Sciatic nerve (tissue), 2 donors: ENCODE measurements at regions not wholly inside any gene's neighbourhood (a gene's known extent, or its start where the extent isn't known, plus 50 kb on each side); places are given as distances from the start of the nearest gene placed in this dataset.

Experiments used
- ATAC-seq: fragments of 200-7000 bp; cut with Tn5 transposase; one replicate; pipeline ENCODE4 v1.9.1; 2020; ENCODE audit warnings: mild to moderate bottlenecking, moderate library complexity
- DNase-seq: peaks from one replicate; pipeline ENCODE4 v3.0.0-alpha.2; 2020; ENCODE audit warnings: low spot score
- intact Hi-C: fragments of 100-400 bp; cut with DNase I; formaldehyde crosslinking; loops from one replicate; pipeline ENCODE4 v1.14.2; 2022
- donor health status: DM: no; HTN: no; CAD: no.
- donor health status: DM: no; HTN: no; CAD: no.

GRCh38 chr3:18892047-18892446, 256.3 kb upstream of the KCNH8 start:
- no peak for ATAC-seq
- intact Hi-C loops: no loop called here
- DNase-seq: no peak

- no peak for DNase-seq
Observed at GRCh38 chr3:18891641-18892040, 256.7 kb upstream of the KCNH8 start.

DNA sequence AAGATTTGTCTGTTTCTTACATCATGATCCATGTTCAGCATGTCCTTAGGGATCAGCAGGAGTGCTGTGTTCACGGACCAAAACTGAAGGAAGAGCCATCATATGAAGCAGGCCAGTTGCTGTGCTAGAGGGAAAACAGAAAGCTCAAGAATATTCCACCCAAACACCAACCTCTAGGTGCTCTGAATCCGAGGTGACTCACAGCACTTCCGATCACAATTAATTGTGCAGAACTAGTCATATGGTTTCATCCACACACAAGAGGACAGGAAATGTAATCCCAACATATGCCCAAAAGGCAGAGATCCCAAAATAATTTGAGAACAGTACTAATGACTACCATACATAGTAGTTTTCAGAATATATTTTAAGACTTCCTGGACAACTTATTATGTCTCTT, 257.9 kb upstream of the KCNH8 start:
- no peak for ATAC-seq
- no peak for DNase-seq
- intact Hi-C loops: no loop called here

More at GRCh38 chr3:18891641-18892040, 256.7 kb upstream of the KCNH8 start:
- intact Hi-C loops: no loop called here
- no peak for ATAC-seq

DNA sequence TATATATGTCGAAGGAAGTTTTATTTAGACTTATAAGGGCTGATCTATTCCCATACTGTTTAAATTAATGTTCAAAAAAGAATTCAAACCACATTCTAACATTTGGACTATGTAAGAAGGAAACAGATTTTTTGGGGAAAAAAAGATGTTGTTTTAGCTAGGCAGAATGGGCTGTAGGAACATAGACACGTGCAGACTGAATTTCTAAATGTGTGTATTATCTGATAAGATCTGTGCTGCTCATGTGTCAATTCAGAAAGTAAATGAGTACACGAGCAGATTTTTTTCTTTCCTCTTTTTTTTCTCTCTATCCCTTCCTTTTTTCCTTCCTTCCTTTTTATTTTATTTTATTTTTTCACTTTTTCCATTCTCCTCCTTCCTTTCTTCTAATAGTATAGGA, 259.5 kb upstream of the KCNH8 start:
- no peak for ATAC-seq
- intact Hi-C loops: no loop called here
- no peak for DNase-seq

- ATAC-seq (no peak), DNase-seq (no peak)
- intact Hi-C loops: no loop called here
Observed at GRCh38 chr3:18888370-18888769, 259.9 kb upstream of the KCNH8 start.

GRCh38 chr3:18886331-18886730, 262.0 kb upstream of the KCNH8 start:
- ATAC-seq: no peak
- DNase-seq: no peak
- intact Hi-C loops: no loop called here

GRCh38 chr3:18885612-18886011, 262.7 kb upstream of the KCNH8 start:
- no peak for ATAC-seq
- DNase-seq: no peak

GRCh38 chr3:18883571-18883970, 264.7 kb upstream of the KCNH8 start:
- no peak for ATAC-seq
- intact Hi-C loops: no loop called here
- DNase-seq: no peak

More at GRCh38 chr3:18885612-18886011, 262.7 kb upstream of the KCNH8 start:
- intact Hi-C loops: no loop called here

DNA sequence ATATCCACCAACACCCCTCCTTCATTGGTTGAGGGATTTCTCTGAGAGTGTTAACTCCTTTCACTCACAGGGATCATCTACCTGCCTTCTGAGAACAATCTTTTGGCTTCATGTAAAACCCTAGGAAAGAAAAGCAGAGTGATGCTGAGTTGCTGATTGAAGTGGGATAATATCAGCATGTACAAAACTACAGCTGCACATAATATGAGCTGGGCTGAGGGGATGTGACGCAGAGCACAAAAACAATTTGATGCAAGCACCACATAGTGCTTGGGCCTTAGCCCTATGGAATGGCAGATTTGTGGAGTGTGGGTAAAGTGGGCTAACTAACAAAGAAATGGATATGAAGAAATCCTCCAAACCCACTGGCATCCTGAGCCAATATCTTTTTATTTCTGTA, 267.6 kb upstream of the KCNH8 start:
- intact Hi-C loops: no loop called here
- no peak for DNase-seq
- no peak for ATAC-seq

GRCh38 chr3:18872466-18872865, 275.8 kb upstream of the KCNH8 start:
- intact Hi-C loops: no loop called here
- ATAC-seq: no peak
- no peak for DNase-seq

DNA sequence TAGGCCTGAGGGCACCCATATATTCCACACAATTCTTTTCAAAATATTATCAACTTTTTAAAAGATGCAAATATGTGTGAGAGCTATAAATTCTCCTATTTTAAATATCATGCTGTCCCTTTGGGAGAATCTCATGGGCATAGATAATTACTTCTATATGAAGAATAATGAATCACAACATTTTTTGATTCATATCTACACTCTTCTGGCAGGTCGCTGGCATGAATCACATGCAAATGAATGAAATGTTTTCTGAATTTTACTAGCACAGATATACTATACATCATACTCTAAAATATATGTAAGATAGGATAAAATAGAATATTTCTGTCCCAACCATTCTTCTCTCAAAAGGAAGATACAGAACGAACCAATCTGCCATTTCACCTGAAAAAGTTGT, 277.7 kb upstream of the KCNH8 start:
- ATAC-seq (no peak), DNase-seq (no peak)
- intact Hi-C loops: no loop called here

DNA sequence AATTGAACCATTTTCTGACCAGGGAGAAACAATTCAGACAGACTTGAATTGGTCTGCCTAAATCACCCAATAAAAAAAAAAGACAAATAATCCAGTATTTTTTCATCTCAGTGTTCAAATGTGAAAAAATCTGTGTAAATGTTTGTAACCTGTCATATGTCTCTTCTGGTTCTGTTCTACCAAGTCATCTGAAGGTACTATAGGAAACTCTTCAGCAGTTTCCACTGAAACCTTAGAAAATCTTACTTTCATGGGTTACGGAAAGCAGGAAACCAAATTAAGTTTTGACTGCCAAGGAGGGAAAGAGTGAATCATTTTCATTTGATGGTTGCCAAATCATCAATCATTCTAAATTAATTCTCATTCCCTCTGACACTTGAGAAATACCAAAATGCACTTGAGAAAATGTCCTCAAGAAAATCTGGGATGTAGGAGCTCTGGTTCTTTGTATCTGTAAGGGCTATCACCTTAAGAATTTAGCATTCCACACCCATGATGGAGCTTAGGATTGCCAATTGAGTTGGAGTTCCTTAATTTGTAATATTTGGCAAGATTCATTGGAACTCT, 278.2 kb upstream of the KCNH8 start:
- intact Hi-C loops: no loop called here
- ATAC-seq (no peak), DNase-seq (no peak)

- ATAC-seq (no peak), DNase-seq (no peak)
- intact Hi-C loops: no loop called here
Observed at GRCh38 chr3:18868911-18869689, 279.2 kb upstream of the KCNH8 start.

GRCh38 chr3:18866899-18867298, 281.4 kb upstream of the KCNH8 start:
- ATAC-seq (no peak), DNase-seq (no peak)
- intact Hi-C loops: no loop called here

- ATAC-seq (no peak), DNase-seq (no peak)
- intact Hi-C loops: no loop called here
Observed at GRCh38 chr3:18864933-18865731, 283.2 kb upstream of the KCNH8 start.

GRCh38 chr3:18862077-18862476, 286.2 kb upstream of the KCNH8 start:
- DNase-seq (no peak), ATAC-seq (no peak)
- intact Hi-C loops: no loop called here

DNA sequence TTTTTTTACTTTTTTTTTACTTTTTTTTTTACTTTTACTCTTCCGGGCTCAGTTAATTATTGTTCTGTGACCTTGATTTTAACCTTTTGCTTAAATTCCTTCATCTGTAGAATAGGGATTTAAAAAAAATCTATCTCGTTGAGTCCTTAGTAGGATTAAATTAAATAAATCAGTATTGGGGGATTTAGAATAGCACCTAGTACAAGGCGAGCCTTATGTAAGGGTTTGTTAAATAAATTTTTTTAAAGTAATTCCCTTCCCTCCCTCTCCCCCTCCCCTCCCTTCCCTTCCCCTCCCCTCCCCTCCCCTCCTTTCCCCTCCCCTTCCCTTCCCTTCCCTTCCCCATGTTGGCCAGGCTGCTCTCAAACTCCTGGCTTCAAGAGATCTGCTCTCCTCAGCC, 287.2 kb upstream of the KCNH8 start:
- ATAC-seq: no peak
- no peak for DNase-seq
- intact Hi-C loops: no loop called here

- intact Hi-C loops: no loop called here
- ATAC-seq (no peak), DNase-seq (no peak)
Observed at GRCh38 chr3:18853269-18853668, 295.0 kb upstream of the KCNH8 start.

GRCh38 chr3:18847583-18848197, 300.6 kb upstream of the KCNH8 start:
- ATAC-seq: no peak
- DNase-seq: no peak
- intact Hi-C loops: no loop called here

GRCh38 chr3:18843983-18844382, 304.3 kb upstream of the KCNH8 start:
- intact Hi-C loops: no loop called here
- DNase-seq: no peak
- ATAC-seq: no peak
